LNCAP (cell line): ENCODE measurements at regions not wholly inside any gene's neighbourhood (a gene's known extent, or its start where the extent isn't known, plus 50 kb on each side); places are given as distances from the start of the nearest gene placed in this dataset.

Experiments used
- TF ChIP-seq, protein P1 (sequence below): fragments of 450-650 bp; IDR thresholded peaks from 2 replicates; pipeline ENCODE4 v1.5.1; 2017; ENCODE audit warnings: mild to moderate bottlenecking

- TF ChIP-seq, protein P1, sequence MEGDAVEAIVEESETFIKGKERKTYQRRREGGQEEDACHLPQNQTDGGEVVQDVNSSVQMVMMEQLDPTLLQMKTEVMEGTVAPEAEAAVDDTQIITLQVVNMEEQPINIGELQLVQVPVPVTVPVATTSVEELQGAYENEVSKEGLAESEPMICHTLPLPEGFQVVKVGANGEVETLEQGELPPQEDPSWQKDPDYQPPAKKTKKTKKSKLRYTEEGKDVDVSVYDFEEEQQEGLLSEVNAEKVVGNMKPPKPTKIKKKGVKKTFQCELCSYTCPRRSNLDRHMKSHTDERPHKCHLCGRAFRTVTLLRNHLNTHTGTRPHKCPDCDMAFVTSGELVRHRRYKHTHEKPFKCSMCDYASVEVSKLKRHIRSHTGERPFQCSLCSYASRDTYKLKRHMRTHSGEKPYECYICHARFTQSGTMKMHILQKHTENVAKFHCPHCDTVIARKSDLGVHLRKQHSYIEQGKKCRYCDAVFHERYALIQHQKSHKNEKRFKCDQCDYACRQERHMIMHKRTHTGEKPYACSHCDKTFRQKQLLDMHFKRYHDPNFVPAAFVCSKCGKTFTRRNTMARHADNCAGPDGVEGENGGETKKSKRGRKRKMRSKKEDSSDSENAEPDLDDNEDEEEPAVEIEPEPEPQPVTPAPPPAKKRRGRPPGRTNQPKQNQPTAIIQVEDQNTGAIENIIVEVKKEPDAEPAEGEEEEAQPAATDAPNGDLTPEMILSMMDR: no peak
Observed at GRCh38 chr10:123536176-123536845, 129.8 kb upstream of the GPR26 start.

- TF ChIP-seq, protein P1: no peak
Observed at GRCh38 chr10:123537188-123537961, 128.8 kb upstream of the GPR26 start.

GRCh38 chr10:123538401-123539320 is 127.5 kb upstream of the GPR26 start:
- TF ChIP-seq, protein P1: no peak

- TF ChIP-seq, protein P1: no peak
Observed at GRCh38 chr10:123544986-123545385, 121.2 kb upstream of the GPR26 start.

GRCh38 chr10:123548770-123549169 is 117.4 kb upstream of the GPR26 start:
- TF ChIP-seq, protein P1: no peak

DNA sequence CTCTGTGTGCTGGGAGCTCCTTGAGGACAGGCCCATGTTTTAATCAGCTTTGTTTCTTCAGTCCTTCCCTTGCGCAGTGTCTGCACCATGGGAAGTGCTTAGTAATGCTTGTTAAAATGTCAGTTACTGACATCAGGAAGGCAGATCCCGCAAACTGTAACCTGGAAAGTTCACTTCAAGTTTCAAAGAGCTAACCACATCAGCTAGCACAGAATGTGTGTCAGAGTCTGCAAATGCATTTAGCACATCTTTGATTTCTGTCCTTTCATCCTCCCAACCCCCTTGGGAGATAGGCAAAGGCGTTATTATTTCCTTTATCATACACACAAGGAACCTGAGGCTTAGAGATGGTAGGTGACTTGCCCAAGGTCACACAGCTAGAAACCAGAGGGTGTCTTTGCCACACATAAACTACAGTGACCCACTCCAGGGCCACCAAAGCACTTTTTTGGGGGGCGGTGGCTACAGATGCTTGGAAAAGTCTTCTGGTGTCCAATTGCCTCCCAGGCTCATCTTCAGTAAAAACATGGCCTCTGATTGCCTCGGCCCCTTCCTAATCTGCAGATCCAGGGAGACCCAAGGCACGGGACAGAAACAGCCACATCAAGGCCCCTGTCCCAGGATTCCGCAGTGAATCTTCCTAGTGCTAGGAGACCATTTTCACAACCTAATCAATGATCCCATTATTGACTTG is 116.2 kb upstream of the GPR26 start:
- TF ChIP-seq, protein P1: no peak

GRCh38 chr10:123550675-123551096 is 115.5 kb upstream of the GPR26 start:
- TF ChIP-seq, protein P1: no peak
